Upper lobe of left lung (tissue), 6 donors: ENCODE measurements at regions not wholly inside any gene's neighbourhood (a gene's known extent, or its start where the extent isn't known, plus 50 kb on each side); places are given as distances from the start of the nearest gene placed in this dataset.

Experiments
- ATAC-seq, 2 donors: fragments of 200-7000 bp; cut with Tn5 transposase; one replicate each; pipeline ENCODE4 v1.9.1; 2022; ENCODE audit warnings: mild to moderate bottlenecking in 2 of 2, moderate library complexity in 2 of 2; ENCODE audit not compliant: low FRiP score in 2 of 2
- DNase-seq, 2 donors: peaks; one replicate each; pipeline ENCODE4 v3.0.0-alpha.2; 2019 to 2020
- H3K27ac ChIP-seq, 4 donors: fragments of 200-600 bp; sonication (generic); one replicate each; pipeline ENCODE4 v1.5.1; 2016 to 2019
- H3K27me3 ChIP-seq, 4 donors: fragments of 200-600 bp; sonication (generic); one replicate each; pipeline ENCODE4 v1.5.1; 2017 to 2019
- H3K36me3 ChIP-seq, 4 donors: fragments of 200-600 bp; sonication (generic); one replicate each; pipeline ENCODE4 v1.5.1; 2016 to 2019
- H3K4me1 ChIP-seq, 4 donors: fragments of 200-600 bp; sonication (generic); one replicate each; pipeline ENCODE4 v1.5.1; 2018 to 2019
- H3K4me3 ChIP-seq, 4 donors: fragments of 200-600 bp; sonication (generic); one replicate each; pipeline ENCODE4 v1.5.1; 2017 to 2019; ENCODE audit warnings: mild to moderate bottlenecking in 2 of 4, moderate library complexity in 1 of 4
- H3K9me3 ChIP-seq, 4 donors: fragments of 200-600 bp; sonication (generic); one replicate each; pipeline ENCODE4 v1.5.1; 2018 to 2019
- CTCF ChIP-seq, 6 experiments: fragments of 450-650 bp in 4 of 6; fragments of 200-600 bp in 2 of 6; sonication (generic) in 2 of 6; IDR thresholded peaks; one replicate each; pipeline ENCODE4 v1.5.1; 2016 to 2019; ENCODE audit warnings: antibody characterized with exemption in 6 of 6
- EP300 ChIP-seq, 4 donors: sonication (generic); formaldehyde crosslinking; IDR thresholded peaks; one replicate each; pipeline ENCODE4 v1.5.1; 2017; ENCODE audit warnings: antibody characterized with exemption in 4 of 4, control low read depth in 2 of 4
- POLR2A ChIP-seq, 4 donors: fragments of 450-650 bp; IDR thresholded peaks; one replicate each; pipeline ENCODE4 v1.5.1; 2016 to 2017; ENCODE audit warnings: antibody characterized with exemption in 4 of 4, mild to moderate bottlenecking in 2 of 4
- POLR2AphosphoS5 ChIP-seq, 2 donors: sonication (generic); formaldehyde crosslinking; IDR thresholded peaks; one replicate each; pipeline ENCODE4 v1.5.1; 2017; ENCODE audit warnings: antibody characterized with exemption in 2 of 2
- WGBS, 2 donors: methylation state at CpG; one replicate each; pipeline ENCODE4 v1.1.5; 2017 to 2018; 5-methylcytosine and 5-hydroxymethylcytosine counted together
- donor health status: DM: no; HTN: no; CAD: no; lungs with moderate emphysema.
- donor health status: DM: no; HTN: yes; CAD: no; lungs with severe emphysema.

- Histone ChIP-seq H3K9me3 (peaks cover 0 to 13% (median 0%) of the 10 kb centered on the region in 4 donors), H3K27me3 (no peaks in the 10 kb centered on the region), H3K4me3 (no peak overlapping the region), H3K36me3 (no peaks in the 10 kb centered on the region), H3K4me1 (no peaks in the 10 kb centered on the region), H3K27ac (no peak overlapping the region)
- no peak for DNase-seq
- 92 to 96% methylated on average over 4 of the region's 4 CpGs for WGBS, 2 donors
- no peak for ATAC-seq
- TF ChIP-seq POLR2AphosphoS5 (IDR thresholded peaks at IDR 0.05), result no peak
These were observed 788.5 kb downstream of the C6orf118 start for GRCh38 chr6:164520916-164521315.

- Histone ChIP-seq H3K27ac (no peak overlapping the region), H3K27me3 (no peaks in the 10 kb centered on the region), H3K9me3 (no peaks in the 10 kb centered on the region), H3K36me3 (no peaks in the 10 kb centered on the region), H3K4me3 (no peak overlapping the region), H3K4me1 (no peaks in the 10 kb centered on the region)
- no peak for DNase-seq
- TF ChIP-seq CTCF (IDR thresholded peaks at IDR 0.05) (no peak), EP300 (IDR thresholded peaks at IDR 0.05) (no peak), POLR2A (IDR thresholded peaks at IDR 0.05) (no peak), POLR2AphosphoS5 (IDR thresholded peaks at IDR 0.05) (no peak)
- 59 to 68% methylated on average over 8 of the region's 8 CpGs for whole genome bisulfite sequencing, 2 donors
- no peak for ATAC-seq
These were observed 802.0 kb downstream of the C6orf118 start for GRCh38 chr6:164507206-164507940.

- 87 to 98% methylated on average over 3 to 4 of the region's 4 CpGs for WGBS, 2 donors
- H3K27me3 ChIP-seq, result no peaks in the 10 kb centered on the region
- TF ChIP-seq CTCF (IDR thresholded peaks at IDR 0.05), result no peak
- TF ChIP-seq POLR2AphosphoS5 (IDR thresholded peaks at IDR 0.05), result no peak
- TF ChIP-seq EP300 (IDR thresholded peaks at IDR 0.05), result no peak
- no peak for TF ChIP-seq POLR2A (IDR thresholded peaks at IDR 0.05)
- no peak overlapping the region for H3K27ac ChIP-seq
- DNase-seq (no peak), ATAC-seq (no peak)
- H3K4me1 ChIP-seq, result no peaks in the 10 kb centered on the region
- H3K36me3 ChIP-seq, result no peaks in the 10 kb centered on the region
- no peak overlapping the region for H3K4me3 ChIP-seq
- no peaks in the 10 kb centered on the region for H3K9me3 ChIP-seq
These were observed 804.0 kb downstream of the C6orf118 start for GRCh38 chr6:164505425-164505824.

GRCh38 chr6:164502833-164503232 is 806.6 kb downstream of the C6orf118 start:
- H3K9me3 ChIP-seq, result no peaks in the 10 kb centered on the region
- H3K27ac ChIP-seq, result no peak overlapping the region
- ATAC-seq, result no peak

GRCh38 chr6:164495882-164496495 is 813.4 kb downstream of the C6orf118 start:
- H3K27me3 ChIP-seq, result no peaks in the 10 kb centered on the region
- TF ChIP-seq POLR2A (IDR thresholded peaks at IDR 0.05) (no peak), EP300 (IDR thresholded peaks at IDR 0.05) (no peak), CTCF (IDR thresholded peaks at IDR 0.05) (no peak), POLR2AphosphoS5 (IDR thresholded peaks at IDR 0.05) (no peak)
- no peak for DNase-seq

More at GRCh38 chr6:164502833-164503232, 806.6 kb downstream of the C6orf118 start:
- Histone ChIP-seq H3K27me3 (no peaks in the 10 kb centered on the region), H3K4me3 (no peak overlapping the region), H3K36me3 (no peaks in the 10 kb centered on the region), H3K4me1 (no peaks in the 10 kb centered on the region)
- no peak for DNase-seq
- 7 to 12% methylated on average over 6 of the region's 6 CpGs for WGBS, 2 donors
- no peak for TF ChIP-seq CTCF (IDR thresholded peaks at IDR 0.05)
- TF ChIP-seq POLR2A (IDR thresholded peaks at IDR 0.05), result no peak
- no peak for TF ChIP-seq EP300 (IDR thresholded peaks at IDR 0.05)
- no peak for TF ChIP-seq POLR2AphosphoS5 (IDR thresholded peaks at IDR 0.05)

More at GRCh38 chr6:164495882-164496495, 813.4 kb downstream of the C6orf118 start:
- Histone ChIP-seq H3K4me3 (no peak overlapping the region), H3K27ac (no peak overlapping the region), H3K9me3 (no peaks in the 10 kb centered on the region), H3K36me3 (no peaks in the 10 kb centered on the region), H3K4me1 (no peaks in the 10 kb centered on the region)
- WGBS, 2 donors, result 91 to 92% methylated on average over 7 of the region's 7 CpGs
- ATAC-seq, result no peak
